Spleen (tissue), 7 donors: ENCODE measurements at regions not wholly inside any gene's neighbourhood (a gene's known extent, or its start where the extent isn't known, plus 50 kb on each side); places are given as distances from the start of the nearest gene placed in this dataset.

Source experiments
- CTCF ChIP-seq, 11 experiments: fragments of 200-600 bp in 7 of 11; fragments of 450-650 bp in 4 of 11; sonication (generic) in 4 of 11; IDR thresholded peaks in 8 of 11; conservative IDR thresholded peaks in 3 of 11; 1 replicate in 7 of 11; 2 replicates in 4 of 11; pipeline versions ENCODE4 v1.4.0 to v1.8.0; 2016 to 2021; ENCODE audit warnings: antibody characterized with exemption in 11 of 11, inconsistent platforms in 4 of 11, mild to moderate bottlenecking in 1 of 11
- POLR2A ChIP-seq, 3 donors: fragments of 450-650 bp; IDR thresholded peaks; one replicate each; pipeline ENCODE4 v1.5.1; 2017; ENCODE audit warnings: antibody characterized with exemption in 3 of 3, mild to moderate bottlenecking in 1 of 3
- POLR2AphosphoS5 ChIP-seq, 3 donors: sonication (generic); formaldehyde crosslinking; IDR thresholded peaks; one replicate each; pipeline ENCODE4 v1.5.1; 2017; ENCODE audit warnings: antibody characterized with exemption in 3 of 3
- donor health status: DM: no; HTN: no; CAD: no; lungs with moderate emphysema.
- donor health status: DM: no; HTN: no; CAD: no.
- donor health status: DM: no; HTN: no; CAD: no.

GRCh38 chr13:107821492-107821891, 393.8 kb downstream of the LIG4 start:
- TF ChIP-seq CTCF (IDR thresholded peaks at IDR 0.05 in 8 of 11, conservative IDR thresholded peaks at IDR 0.05 in 3 of 11) (no peak), POLR2AphosphoS5 (IDR thresholded peaks at IDR 0.05) (no peak), POLR2A (IDR thresholded peaks at IDR 0.05) (no peak)
